Left ventricle myocardium superior (tissue), 1 donor: ENCODE measurements at regions not wholly inside any gene's neighbourhood (a gene's known extent, or its start where the extent isn't known, plus 50 kb on each side); places are given as distances from the start of the nearest gene placed in this dataset.
A peak's percentile ranks its signal among the peaks of the same experiment; 100 is the strongest.

Source experiments
- ATAC-seq: fragments of 200-7000 bp; cut with Tn5 transposase; one replicate; pipeline ENCODE4 v1.9.1; 2020; ENCODE audit warnings: mild to moderate bottlenecking, moderate library complexity
- DNase-seq: peaks from one replicate; pipeline ENCODE4 v3.0.0-alpha.2; 2020
- intact Hi-C: fragments of 100-400 bp; cut with micrococcal nuclease; formaldehyde crosslinking; loops from one replicate; pipeline ENCODE4 v1.11.0; 2022
- donor health status: DM: no; HTN: yes; CAD: no; lungs with severe emphysema.

DNA sequence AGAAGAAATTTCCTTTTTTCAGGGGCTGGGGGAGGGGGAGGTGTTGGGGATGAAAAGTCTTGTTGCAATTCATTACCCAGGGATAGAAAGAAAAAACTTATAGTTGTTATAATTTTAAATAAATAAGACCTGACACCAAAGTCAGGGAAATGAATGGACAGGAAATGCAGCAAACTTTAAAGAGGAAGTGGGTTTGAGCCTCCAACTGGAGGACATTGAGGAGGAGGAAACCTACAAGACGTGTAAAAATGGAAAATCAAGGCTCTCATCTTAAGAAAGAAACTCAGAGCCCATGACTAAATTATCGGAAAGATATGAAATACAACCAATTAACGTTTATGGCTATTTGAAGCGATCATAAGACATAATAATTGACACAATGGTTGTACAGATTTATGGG is 54.4 kb downstream of the NIBAN1 start:
- ATAC-seq (no peak), DNase-seq (no peak)
- intact Hi-C loops: no loop called here

DNA sequence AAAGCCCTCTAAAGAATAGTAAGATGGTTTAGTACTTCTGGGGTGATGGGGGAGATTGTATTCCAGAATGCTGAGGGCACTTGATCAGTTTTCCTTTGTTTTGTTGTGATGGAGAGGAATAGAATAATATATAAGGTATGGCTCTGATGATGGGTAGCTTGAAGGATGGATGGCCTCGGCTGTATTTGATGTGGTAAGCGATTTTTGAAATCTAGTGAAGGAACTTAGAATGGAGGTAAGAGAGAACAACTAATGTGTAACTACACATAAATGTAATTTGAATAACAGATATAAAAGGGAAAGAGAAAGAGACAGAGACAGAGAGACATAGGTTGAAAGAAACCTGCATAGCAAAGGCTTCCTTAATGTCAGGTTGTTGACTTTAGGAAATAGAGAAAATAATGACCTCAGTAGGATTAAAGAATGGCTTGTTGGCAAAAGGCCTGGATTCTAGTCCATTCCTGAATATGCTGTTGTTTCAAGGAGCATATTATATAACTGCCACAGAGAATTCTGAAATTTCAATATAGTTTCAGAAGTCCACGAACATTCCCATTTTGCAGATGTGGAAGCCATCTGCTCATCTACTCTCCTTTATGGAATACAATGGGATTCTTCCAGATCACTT is 58.7 kb downstream of the NIBAN1 start:
- ATAC-seq: no peak
- intact Hi-C loops: no loop called here
- no peak for DNase-seq

GRCh38 chr1:184914149-184914548 is 60.2 kb downstream of the NIBAN1 start:
- peak; percentile 29 for ATAC-seq
- intact Hi-C loops: no loop called here

DNA sequence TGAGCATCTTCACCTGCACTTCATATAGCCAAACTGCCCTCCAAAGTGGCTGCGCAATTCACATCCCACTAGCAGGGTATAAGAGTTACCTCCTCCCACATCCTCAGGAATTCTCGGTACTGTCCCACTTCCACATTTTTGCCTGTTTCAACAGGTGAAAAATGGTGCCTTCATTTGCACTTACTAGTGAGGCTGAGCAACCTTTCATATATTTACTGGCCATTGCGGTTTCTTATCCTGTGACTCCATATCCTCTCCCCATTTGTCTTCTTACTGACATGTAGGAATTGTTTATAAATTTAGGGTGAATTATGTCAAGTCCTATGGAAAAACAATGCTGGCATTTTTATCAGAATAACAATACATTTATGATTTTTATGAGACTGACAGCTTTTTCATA is 61.9 kb downstream of the NIBAN1 start:
- no peak for DNase-seq
- intact Hi-C loops: no loop called here
- ATAC-seq: no peak

More at GRCh38 chr1:184914149-184914548, 60.2 kb downstream of the NIBAN1 start:
- no peak for DNase-seq

DNA sequence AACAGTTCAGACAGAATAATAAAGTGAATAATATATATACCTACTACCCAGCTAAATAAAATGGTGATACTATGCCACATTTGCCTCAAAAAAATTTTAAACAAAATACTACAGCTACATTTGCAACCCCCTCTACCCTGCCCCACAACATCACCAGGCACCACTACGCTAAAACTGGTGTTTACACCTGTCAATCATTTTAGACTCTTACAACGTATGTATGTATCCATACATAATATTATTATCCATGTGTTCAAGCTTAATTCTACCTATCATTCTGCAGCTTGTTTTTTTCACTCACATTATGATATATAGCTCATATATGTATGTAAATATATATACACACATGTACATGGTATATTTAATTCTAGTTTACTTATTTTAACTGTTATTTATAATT is 62.5 kb downstream of the NIBAN1 start:
- ATAC-seq: no peak
- no peak for DNase-seq
- intact Hi-C loops: no loop called here

- DNase-seq (no peak), ATAC-seq (no peak)
- intact Hi-C loops: no loop called here
Observed at GRCh38 chr1:184911103-184911745, 63.1 kb downstream of the NIBAN1 start.

GRCh38 chr1:184910691-184911091 is 63.6 kb downstream of the NIBAN1 start:
- DNase-seq: peak; percentile 60
- peak; percentile 76 for ATAC-seq
- intact Hi-C loops: no loop called here

DNA sequence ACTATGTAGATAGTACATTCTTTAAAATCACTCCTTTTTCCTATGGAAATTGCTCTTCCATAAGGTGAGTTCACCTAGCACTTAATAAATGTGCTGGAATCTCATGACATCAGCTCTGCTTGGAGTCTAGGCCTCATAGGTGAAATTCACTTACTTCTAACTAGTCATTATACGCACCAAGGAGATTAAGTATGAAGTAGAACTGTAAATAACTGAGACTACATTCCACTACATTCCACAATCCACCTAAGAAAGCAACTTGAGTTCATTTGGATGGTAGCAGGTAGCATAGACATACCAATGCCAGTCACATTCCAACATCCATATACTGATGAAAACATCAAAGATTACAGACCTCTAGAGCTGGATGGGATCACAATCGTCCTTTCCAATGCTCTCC is 64.3 kb downstream of the NIBAN1 start:
- no peak for ATAC-seq
- intact Hi-C loops: no loop called here
- no peak for DNase-seq

DNA sequence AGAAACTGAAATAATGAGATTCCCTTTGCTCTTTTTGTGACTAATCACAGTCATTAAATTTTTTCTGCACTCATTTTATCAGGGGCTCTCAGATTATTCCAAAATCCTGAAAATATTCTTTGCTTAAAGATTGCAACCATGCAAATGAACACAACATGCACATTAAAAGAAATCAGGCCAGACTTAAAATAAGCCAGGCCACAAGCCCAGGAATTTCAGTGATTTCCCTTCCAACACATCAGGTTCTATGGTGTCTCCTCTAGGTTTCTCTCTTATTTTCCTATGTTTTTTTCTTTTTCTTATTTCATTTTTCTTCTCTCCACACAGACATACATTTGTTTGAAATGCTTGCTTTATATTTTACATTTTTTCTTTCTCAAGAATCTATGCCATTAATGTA is 65.3 kb downstream of the NIBAN1 start:
- ATAC-seq (no peak), DNase-seq (no peak)
- intact Hi-C loops: no loop called here

GRCh38 chr1:184908506-184908905 is 65.8 kb downstream of the NIBAN1 start:
- no peak for ATAC-seq
- DNase-seq: no peak
- intact Hi-C loops: no loop called here

DNA sequence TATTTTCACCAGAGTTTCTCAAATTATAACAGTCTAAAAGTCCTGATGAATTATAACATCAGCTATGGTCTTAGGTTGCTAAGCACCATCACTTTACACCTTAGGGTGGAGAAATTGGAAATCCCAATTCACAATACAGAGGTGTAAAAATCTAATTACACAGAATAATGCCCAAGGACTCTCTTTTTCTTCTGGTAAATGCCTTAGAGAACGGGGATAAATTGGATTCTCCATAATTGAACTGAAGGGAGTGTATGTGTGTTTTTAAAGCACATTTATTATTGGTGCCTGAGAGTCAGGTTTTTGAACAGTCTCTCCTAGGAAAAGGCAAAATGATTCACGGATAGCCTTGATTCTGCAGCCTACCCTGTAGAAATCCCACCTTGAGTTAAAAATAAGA is 66.8 kb downstream of the NIBAN1 start:
- DNase-seq (no peak), ATAC-seq (no peak)
- intact Hi-C loops: no loop called here

- ATAC-seq: no peak
- DNase-seq: no peak
- intact Hi-C loops: no loop called here
Observed at GRCh38 chr1:184906761-184907160, 67.5 kb downstream of the NIBAN1 start.

GRCh38 chr1:184905601-184906322 is 68.5 kb downstream of the NIBAN1 start:
- intact Hi-C loops: no loop called here
- DNase-seq: no peak
- peak; percentile 29 for ATAC-seq

DNA sequence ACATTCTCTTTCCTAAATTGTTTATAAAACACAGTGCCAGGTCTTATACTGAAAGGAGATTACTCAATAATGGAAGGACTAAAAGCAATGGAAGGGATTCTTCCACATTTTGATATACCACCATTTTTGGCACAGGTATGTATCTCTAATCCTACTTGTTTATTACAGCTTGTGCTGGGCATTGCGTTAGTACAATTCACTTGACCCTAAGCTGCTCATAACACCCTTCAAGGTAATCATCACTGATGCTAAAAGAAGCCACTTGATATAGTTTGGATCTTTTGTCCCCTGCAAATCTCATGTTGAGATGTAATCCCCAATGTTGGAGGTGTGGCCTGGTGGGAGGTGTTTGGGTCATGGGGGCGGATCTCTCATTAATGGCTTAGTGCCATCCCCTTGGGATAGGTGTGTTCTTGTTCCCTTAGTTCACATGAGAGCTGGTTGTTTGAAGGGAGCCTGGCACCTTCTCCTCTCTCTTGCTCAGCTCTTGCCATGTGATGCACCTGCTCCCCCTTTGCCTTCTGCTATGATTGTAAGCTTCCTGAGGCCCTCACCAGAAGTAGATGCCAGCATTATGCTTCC is 71.1 kb downstream of the NIBAN1 start:
- intact Hi-C loops: no loop called here
- ATAC-seq (peak; percentile 57), DNase-seq (no peak)

GRCh38 chr1:184900507-184900906 is 73.8 kb downstream of the NIBAN1 start:
- no peak for DNase-seq
- ATAC-seq: no peak
- intact Hi-C loops: no loop called here

DNA sequence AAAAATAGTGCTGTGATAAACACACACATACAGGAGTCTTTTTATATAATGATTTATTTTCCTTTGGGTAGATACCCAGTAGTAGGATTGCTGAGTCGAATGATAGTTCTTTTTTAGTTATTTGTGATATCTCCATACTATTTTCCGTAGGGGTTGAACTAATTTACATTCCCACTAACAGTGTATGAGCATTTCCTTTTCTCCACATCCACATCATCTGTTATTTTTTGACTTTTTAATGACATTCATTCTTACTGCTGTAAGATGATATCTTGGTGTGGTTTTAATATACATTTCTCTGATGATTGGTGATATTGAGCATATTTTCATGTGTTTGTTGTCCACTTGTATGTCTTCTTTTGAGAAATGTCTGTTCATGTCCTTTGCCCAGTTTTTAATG is 78.3 kb downstream of the NIBAN1 start:
- DNase-seq: no peak
- ATAC-seq: no peak
- intact Hi-C loops: no loop called here

GRCh38 chr1:184895086-184895485 is 79.2 kb downstream of the NIBAN1 start:
- no peak for DNase-seq
- intact Hi-C loops: no loop called here
- ATAC-seq: no peak

GRCh38 chr1:184893695-184894094 is 80.6 kb downstream of the NIBAN1 start:
- intact Hi-C loops: no loop called here
- ATAC-seq (peak; percentile 39), DNase-seq (no peak)

- intact Hi-C loops: no loop called here
- DNase-seq: no peak
- ATAC-seq: no peak
Observed at GRCh38 chr1:184892116-184892515, 82.2 kb downstream of the NIBAN1 start.

GRCh38 chr1:184891440-184891839 is 82.9 kb downstream of the NIBAN1 start:
- intact Hi-C loops: no loop called here
- peak; percentile 49 for ATAC-seq
- DNase-seq: no peak
